ENCODE measurements at regions not wholly inside any gene's neighbourhood (a gene's known extent, or its start where the extent isn't known, plus 50 kb on each side); places are given as distances from the start of the nearest gene placed in this dataset.

DNA sequence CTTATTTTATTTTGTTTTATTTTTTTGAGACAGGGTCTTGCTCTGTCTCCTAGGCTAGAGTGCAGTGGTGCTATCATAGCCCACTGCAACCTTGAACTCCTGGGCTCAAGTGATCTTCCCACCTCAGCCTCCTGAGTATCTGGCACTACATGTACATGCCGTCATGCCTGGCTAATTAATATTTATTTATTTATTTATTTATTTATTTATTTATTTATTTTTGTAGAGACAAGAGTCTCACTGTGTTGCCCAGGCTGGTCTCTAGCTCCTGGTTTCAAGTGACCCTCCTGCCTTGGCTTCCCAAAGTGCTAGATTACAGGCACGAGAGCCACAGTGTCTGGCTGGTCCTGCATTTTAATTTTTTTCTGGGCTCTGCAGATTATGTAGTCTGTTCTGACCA is 84.9 kb upstream of the BCOR start:
- Histone ChIP-seq H3K36me3 (ENCODE audit: control insufficient read depth in 2 of 2, extremely low read depth in 1 of 2, insufficient read depth in 2 of 2, low read length in 2 of 2) (no peaks in the 10 kb centered on the region), H3K4me1 (ENCODE audit: control insufficient read depth, extremely low read depth, insufficient read depth, low read length) (no peaks in the 10 kb centered on the region), H3K9ac (replicated peaks; ENCODE audit: extremely low read depth, insufficient read depth, low read length) (no peak overlapping the region), H3K79me2 (ENCODE audit: control insufficient read depth, insufficient read depth, low read length) (no peaks in the 10 kb centered on the region), H3K9me1 (replicated peaks; ENCODE audit: control insufficient read depth, extremely low read depth, insufficient read depth, low read length) (no peaks in the 10 kb centered on the region), H3K9me3 (replicated peaks; ENCODE audit: control insufficient read depth, insufficient read depth, low read length) (no peaks in the 10 kb centered on the region), H3K4me3 (replicated peaks in 1 of 3; ENCODE audit: insufficient read depth in 1 of 3, low read depth in 1 of 3, low read length in 3 of 3) (no peak overlapping the region), H4K20me1 (replicated peaks; ENCODE audit: control insufficient read depth, extremely low read depth, insufficient read depth, low read length) (no peaks in the 10 kb centered on the region), H3K27me3 (ENCODE audit: control insufficient read depth in 2 of 2, insufficient read depth in 2 of 2, low read length in 2 of 2) (no peaks in the 10 kb centered on the region), H3K4me2 (ENCODE audit: insufficient read depth, low read length) (no peak overlapping the region), H2AFZ (ENCODE audit: low read depth, low read length) (no peak overlapping the region), H3K27ac (ENCODE audit: insufficient read depth, low read depth, low read length) (no peak overlapping the region)
- ChIA-PET CTCF (no interaction called here), POLR2A (no interaction called here)
- TF ChIP-seq POLR2A (IDR thresholded peaks at IDR 0.05; ENCODE audit: low read depth, low read length), result no peak
- DNase-seq (ENCODE audit: low read depth, low spot score) (no peak), FAIRE-seq (no peak)
- intact Hi-C loops (cut with micrococcal nuclease), result no loop called here
- dilution Hi-C loops (cut with MboI; ENCODE audit: extremely low pct_ligation_motif_present, low sequenced_read_pairs), result no loop called here
- BruUV-seq (replicated peaks), result no TSS peak

DNA sequence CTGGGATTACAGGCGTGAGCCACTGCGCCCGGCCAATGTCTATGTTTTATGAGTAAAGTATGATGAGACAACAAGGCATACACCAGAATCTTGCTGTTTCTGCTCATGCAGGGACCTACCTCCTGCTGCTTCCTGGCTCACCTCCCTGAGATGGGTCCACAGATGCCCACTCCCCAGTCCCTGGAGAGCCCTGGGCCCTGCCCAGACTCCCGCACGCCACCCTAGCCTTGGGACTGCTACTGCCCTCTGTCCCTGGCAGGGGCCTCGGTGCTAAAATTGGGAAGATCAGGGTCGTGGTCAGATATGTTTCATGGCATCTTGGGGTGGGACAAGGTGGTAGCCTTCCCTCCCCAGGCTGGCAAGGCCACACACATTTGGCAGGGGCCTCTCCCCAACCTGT is 84.3 kb upstream of the BCOR start:
- no peak for TF ChIP-seq POLR2AphosphoS5 (IDR thresholded peaks at IDR 0.05; ENCODE audit: insufficient read depth, low read depth, low read length)
- TF ChIP-seq, protein P1, sequence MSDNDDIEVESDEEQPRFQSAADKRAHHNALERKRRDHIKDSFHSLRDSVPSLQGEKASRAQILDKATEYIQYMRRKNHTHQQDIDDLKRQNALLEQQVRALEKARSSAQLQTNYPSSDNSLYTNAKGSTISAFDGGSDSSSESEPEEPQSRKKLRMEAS (IDR thresholded peaks at IDR 0.05; ENCODE audit: insufficient read depth, insufficient read length), result no peak
- no peaks in the 10 kb centered on the region for H3K9me3 ChIP-seq (replicated peaks; ENCODE audit: control insufficient read depth, insufficient read depth, low read length)
- CTCF ChIA-PET, result no interaction called here
- intact Hi-C loops (cut with micrococcal nuclease) (no loop called here), dilution Hi-C loops (cut with MboI; ENCODE audit: extremely low pct_ligation_motif_present, low sequenced_read_pairs) (no loop called here)
- H3K9ac ChIP-seq (replicated peaks; ENCODE audit: extremely low read depth, insufficient read depth, low read length), result no peak overlapping the region
- no peak overlapping the region for H2AFZ ChIP-seq (ENCODE audit: low read depth, low read length)
- H3K9me1 ChIP-seq (replicated peaks; ENCODE audit: control insufficient read depth, extremely low read depth, insufficient read depth, low read length), result no peaks in the 10 kb centered on the region
- no peak for FAIRE-seq
- no peak overlapping the region for H3K27ac ChIP-seq (ENCODE audit: insufficient read depth, low read depth, low read length)
- BruUV-seq (replicated peaks), result no TSS peak
- no peak overlapping the region for H3K4me2 ChIP-seq (ENCODE audit: insufficient read depth, low read length)
- POLR2A ChIA-PET, result no interaction called here
- H3K27me3 ChIP-seq (ENCODE audit: control insufficient read depth in 2 of 2, insufficient read depth in 2 of 2, low read length in 2 of 2), result no peaks in the 10 kb centered on the region
- DNase-seq (ENCODE audit: low read depth, low spot score), result no peak
- H4K20me1 ChIP-seq (replicated peaks; ENCODE audit: control insufficient read depth, extremely low read depth, insufficient read depth, low read length), result no peaks in the 10 kb centered on the region
- no peaks in the 10 kb centered on the region for H3K36me3 ChIP-seq (ENCODE audit: control insufficient read depth in 2 of 2, extremely low read depth in 1 of 2, insufficient read depth in 2 of 2, low read length in 2 of 2)
- H3K4me1 ChIP-seq (ENCODE audit: control insufficient read depth, extremely low read depth, insufficient read depth, low read length), result no peaks in the 10 kb centered on the region
- H3K4me3 ChIP-seq (replicated peaks in 1 of 3; ENCODE audit: insufficient read depth in 1 of 3, low read depth in 1 of 3, low read length in 3 of 3), result no peak overlapping the region
- H3K79me2 ChIP-seq (ENCODE audit: control insufficient read depth, insufficient read depth, low read length), result no peaks in the 10 kb centered on the region

All from endothelial cell of umbilical vein (primary cell).